HG03135 (cell line): ENCODE measurements at regions not wholly inside any gene's neighbourhood (a gene's known extent, or its start where the extent isn't known, plus 50 kb on each side); places are given as distances from the start of the nearest gene placed in this dataset.
"Not testable (repeated sequence)": the region's sequence is repeated elsewhere in the genome, so short reads cannot be mapped to it uniquely, and the experiment has no call there.

Experiments used
- ATAC-seq: cut with Tn5 transposase; IDR thresholded peaks from one replicate; pipeline ENCODE4 v1.9.1; 2021; ENCODE audit warnings: mild to moderate bottlenecking, moderate library complexity; ENCODE audit not compliant: unreplicated experiment

GRCh38 chr5:177664737-177665136 lies 64.8 kb downstream of the B4GALT7 start:
- not testable (repeated sequence) for ATAC-seq

- ATAC-seq = not testable (repeated sequence)
Observed at GRCh38 chr5:177665172-177665571, 65.2 kb downstream of the B4GALT7 start.

- ATAC-seq = not testable (repeated sequence)
Observed at GRCh38 chr5:177665960-177666359, 66.0 kb downstream of the B4GALT7 start.

- peak; percentile 32 for ATAC-seq
Observed at GRCh38 chr5:177671035-177671754, 71.3 kb downstream of the B4GALT7 start.

GRCh38 chr5:177671755-177672690 lies 72.1 kb downstream of the B4GALT7 start:
- ATAC-seq = peak; percentile 68
